H9 (cell line): ENCODE measurements at regions not wholly inside any gene's neighbourhood (a gene's known extent, or its start where the extent isn't known, plus 50 kb on each side); places are given as distances from the start of the nearest gene placed in this dataset.

ENCODE experiments used
- DNase-seq: peaks from one replicate; pipeline ENCODE4 v3.0.0-alpha.2; 2017
- H2AFZ ChIP-seq: one replicate; pipeline ENCODE4 v1.6.1; 2013; ENCODE audit warnings: mild to moderate bottlenecking, low read length, control low read depth, moderate library complexity
- H2AK5ac ChIP-seq: 2 replicates; pipeline ENCODE4 v1.6.1; 2013; ENCODE audit warnings: low read length, control low read depth, mixed read lengths; ENCODE audit not compliant: insufficient read length
- H2BK120ac ChIP-seq: one replicate; pipeline ENCODE4 v1.6.1; 2013; ENCODE audit warnings: low read depth, mild to moderate bottlenecking, low read length, control low read depth, inconsistent platforms; ENCODE audit not compliant: poor library complexity, severe bottlenecking
- H2BK12ac ChIP-seq: 2 replicates; pipeline ENCODE4 v1.6.1; 2013; ENCODE audit warnings: low read length, control low read depth, mixed read lengths, low read depth; ENCODE audit not compliant: insufficient read length
- H2BK15ac ChIP-seq: 2 replicates; pipeline ENCODE4 v1.6.1; 2013; ENCODE audit warnings: low read depth, low read length, control low read depth
- H2BK20ac ChIP-seq: one replicate; pipeline ENCODE4 v1.6.1; 2013; ENCODE audit warnings: low read depth, mild to moderate bottlenecking, low read length, control low read depth, inconsistent platforms; ENCODE audit not compliant: poor library complexity, severe bottlenecking
- H2BK5ac ChIP-seq: 2 replicates; pipeline ENCODE4 v1.6.1; 2013; ENCODE audit warnings: low read length, control low read depth, mixed read lengths; ENCODE audit not compliant: insufficient read length
- H3K14ac ChIP-seq: 2 replicates; pipeline ENCODE4 v1.6.1; 2013; ENCODE audit warnings: low read length, control low read depth; ENCODE audit not compliant: insufficient read depth
- H3K18ac ChIP-seq: 2 replicates; pipeline ENCODE4 v1.6.1; 2013; ENCODE audit warnings: low read depth, mild to moderate bottlenecking, mixed read lengths, low read length, control low read depth; ENCODE audit not compliant: insufficient read length
- H3K23ac ChIP-seq: 2 replicates; pipeline ENCODE4 v1.6.1; 2013; ENCODE audit warnings: low read length, control low read depth, mixed read lengths, low read depth; ENCODE audit not compliant: insufficient read length
- H3K23me2 ChIP-seq: 2 replicates; pipeline ENCODE4 v1.6.1; 2013; ENCODE audit warnings: low read depth, mild to moderate bottlenecking, mixed read lengths, low read length, control low read depth; ENCODE audit not compliant: insufficient read length, poor library complexity, severe bottlenecking
- H3K27ac ChIP-seq: 2 replicates; pipeline ENCODE4 v1.5.1; 2013; ENCODE audit warnings: low read length, control low read depth, mixed read lengths, low read depth; ENCODE audit not compliant: insufficient read length
- H3K27me3 ChIP-seq: 2 replicates; pipeline ENCODE4 v1.6.1; 2013; ENCODE audit warnings: low read length, control low read depth, inconsistent platforms; ENCODE audit not compliant: insufficient read depth
- H3K4ac ChIP-seq: 2 replicates; pipeline ENCODE4 v1.6.1; 2013; ENCODE audit warnings: low read depth, mild to moderate bottlenecking, control low read depth, inconsistent platforms, low read length, moderate library complexity
- H3K4me1 ChIP-seq: 2 replicates; pipeline ENCODE4 v1.6.1; 2013; ENCODE audit warnings: low read length, control low read depth, inconsistent platforms; ENCODE audit not compliant: insufficient read depth
- H3K4me2 ChIP-seq: 2 replicates; pipeline ENCODE4 v1.6.1; 2013; ENCODE audit warnings: low read length, control low read depth, mixed read lengths; ENCODE audit not compliant: insufficient read length, insufficient read depth
- H3K56ac ChIP-seq: 2 replicates; pipeline ENCODE4 v1.6.1; 2013; ENCODE audit warnings: low read depth, mild to moderate bottlenecking, mixed read lengths, low read length, control low read depth; ENCODE audit not compliant: insufficient read length
- H3K79me1 ChIP-seq: 2 replicates; pipeline ENCODE4 v1.6.1; 2013; ENCODE audit warnings: low read depth, mild to moderate bottlenecking, moderate library complexity, low read length, control low read depth, inconsistent platforms; ENCODE audit not compliant: insufficient read depth, poor library complexity, severe bottlenecking
- H3K79me2 ChIP-seq: 2 replicates; pipeline ENCODE4 v1.6.1; 2013; ENCODE audit warnings: low read length, control low read depth, inconsistent platforms; ENCODE audit not compliant: insufficient read depth
- H3K9ac ChIP-seq: 2 replicates; pipeline ENCODE4 v1.6.1; 2013; ENCODE audit warnings: low read length, control low read depth, mixed read lengths; ENCODE audit not compliant: insufficient read length; ENCODE audit errors: extremely low read depth
- H3K9me3 ChIP-seq: one replicate; pipeline ENCODE4 v1.6.1; 2013; ENCODE audit warnings: low read depth, low read length, inconsistent platforms; ENCODE audit not compliant: control insufficient read depth
- H3T11ph ChIP-seq: one replicate; pipeline ENCODE4 v1.6.1; 2013; ENCODE audit warnings: mild to moderate bottlenecking, low read length, control low read depth, inconsistent platforms
- H4K20me1 ChIP-seq: one replicate; pipeline ENCODE4 v1.6.1; 2013; ENCODE audit not compliant: control insufficient read depth, insufficient read length, insufficient read depth
- H4K5ac ChIP-seq: 2 replicates; pipeline ENCODE4 v1.6.1; 2013; ENCODE audit warnings: low read depth, mild to moderate bottlenecking, mixed read lengths, low read length, control low read depth; ENCODE audit not compliant: insufficient read length
- H4K8ac ChIP-seq: replicated peaks from 2 replicates; pipeline ENCODE4 v1.6.1; 2013; ENCODE audit warnings: low read length, control low read depth, mixed read lengths, low read depth; ENCODE audit not compliant: insufficient read length
- H4K91ac ChIP-seq: 2 replicates; pipeline ENCODE4 v1.6.1; 2013; ENCODE audit warnings: low read depth, mild to moderate bottlenecking, moderate library complexity, mixed read lengths, low read length, control low read depth; ENCODE audit not compliant: insufficient read length
- H3K27ac Mint-ChIP-seq, 3 experiments: 2 replicates in 2 of 3; 3 replicates in 1 of 3; pipeline ENCODE4 v1.8.0; 2020 to 2021; ENCODE audit warnings: mixed read lengths in 3 of 3, mild to moderate bottlenecking in 1 of 3, moderate library complexity in 1 of 3
- H3K27me3 Mint-ChIP-seq: 2 replicates; pipeline ENCODE4 v1.8.0; 2021; ENCODE audit warnings: low read depth, mild to moderate bottlenecking, moderate library complexity, mixed read lengths
- H3K36me3 Mint-ChIP-seq, 3 experiments: 2 replicates in 2 of 3; 3 replicates in 1 of 3; pipeline ENCODE4 v1.8.0; 2020 to 2021; ENCODE audit warnings: low read depth in 3 of 3, mixed read lengths in 3 of 3; ENCODE audit not compliant: insufficient read depth in 1 of 3
- H3K4me1 Mint-ChIP-seq, 2 experiments: 2 replicates each; pipeline ENCODE4 v1.8.0; 2020; ENCODE audit warnings: mixed read lengths in 2 of 2
- H3K4me3 Mint-ChIP-seq, 2 experiments: 2 replicates in 1 of 2; 3 replicates in 1 of 2; pipeline ENCODE4 v1.8.0; 2020 to 2021; ENCODE audit warnings: mild to moderate bottlenecking in 2 of 2, mixed read lengths in 2 of 2, moderate library complexity in 1 of 2
- H3K9me3 Mint-ChIP-seq, 2 experiments: 2 replicates in 1 of 2; 3 replicates in 1 of 2; pipeline ENCODE4 v1.8.0; 2020; ENCODE audit warnings: mild to moderate bottlenecking in 2 of 2, mixed read lengths in 2 of 2, moderate library complexity in 1 of 2
- WGBS: extraction: QIAGEN DNeasy Blood & Tissue Kit; methylation state at CpG from one replicate; pipeline ENCODE4 v1.1.7; 2013; ENCODE audit warnings: missing lambda C conversion rate, low lambda C conversion rate, mixed read lengths; ENCODE audit not compliant: insufficient read length; ENCODE audit errors: extremely low coverage; 5-methylcytosine and 5-hydroxymethylcytosine counted together
- TF ChIP-seq, protein P1 (sequence below): fragments of 200-600 bp; sonication (generic); conservative IDR thresholded peaks from 3 replicates; pipeline ENCODE4 v1.8.0; 2021; ENCODE audit warnings: antibody characterized with exemption, mild to moderate bottlenecking

DNA sequence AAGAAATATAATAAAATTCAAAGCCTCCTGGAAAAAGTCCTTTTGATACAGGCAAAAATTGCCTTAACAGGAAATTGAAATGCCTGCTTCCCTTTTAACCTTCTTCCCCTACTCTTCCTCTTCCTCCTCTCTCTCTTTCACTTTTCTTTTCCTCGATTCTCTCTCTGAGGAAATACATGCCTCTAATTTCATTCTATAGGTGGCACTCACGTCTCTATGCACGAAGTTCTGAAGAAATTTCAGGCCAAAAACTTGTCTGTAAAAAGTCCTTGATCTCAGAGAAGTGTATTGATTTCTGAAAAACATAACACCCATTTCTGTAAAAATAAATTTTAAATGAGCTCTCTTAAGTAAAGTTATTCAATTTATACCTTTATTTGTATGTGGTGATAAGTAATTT, 371.7 kb upstream of the IRX4 start:
- Histone ChIP-seq H3K14ac (no peak overlapping the region), H2AK5ac (no peak overlapping the region), H3K27me3 (no peaks in the 10 kb centered on the region), H4K8ac (no peak overlapping the region), H4K91ac (no peak overlapping the region), H4K20me1 (no peaks in the 10 kb centered on the region), H3K56ac (no peak overlapping the region), H2BK15ac (no peak overlapping the region), H2BK5ac (no peak overlapping the region), H3K4ac (no peak overlapping the region), H3T11ph (no peak overlapping the region), H3K4me2 (no peak overlapping the region), H3K23ac (no peak overlapping the region), H3K23me2 (peaks cover 3% of the 10 kb centered on the region), H3K4me1 (no peaks in the 10 kb centered on the region), H3K9me3 (no peaks in the 10 kb centered on the region), H3K18ac (no peak overlapping the region), H3K79me1 (no peaks in the 10 kb centered on the region), H3K27ac (no peak overlapping the region), H3K79me2 (no peaks in the 10 kb centered on the region), H3K9ac (no peak overlapping the region), H2AFZ (no peak overlapping the region), H2BK20ac (no peak overlapping the region), H2BK120ac (no peak overlapping the region), H2BK12ac (no peak overlapping the region), H4K5ac (no peak overlapping the region)
- Mint-ChIP-seq H3K4me1 (peaks cover 4 to 14% of the 10 kb centered on the region in 2 experiments; a peak in 3 of 4 replicates), H3K27ac (no peak overlapping the region), H3K27me3 (no peaks in the 10 kb centered on the region; the same call in 1 of the 2 replicates), H3K4me3 (no peak overlapping the region), H3K9me3 (no peaks in the 10 kb centered on the region), H3K36me3 (no peaks in the 10 kb centered on the region)
- DNase-seq, result no peak
- TF ChIP-seq, protein P1, sequence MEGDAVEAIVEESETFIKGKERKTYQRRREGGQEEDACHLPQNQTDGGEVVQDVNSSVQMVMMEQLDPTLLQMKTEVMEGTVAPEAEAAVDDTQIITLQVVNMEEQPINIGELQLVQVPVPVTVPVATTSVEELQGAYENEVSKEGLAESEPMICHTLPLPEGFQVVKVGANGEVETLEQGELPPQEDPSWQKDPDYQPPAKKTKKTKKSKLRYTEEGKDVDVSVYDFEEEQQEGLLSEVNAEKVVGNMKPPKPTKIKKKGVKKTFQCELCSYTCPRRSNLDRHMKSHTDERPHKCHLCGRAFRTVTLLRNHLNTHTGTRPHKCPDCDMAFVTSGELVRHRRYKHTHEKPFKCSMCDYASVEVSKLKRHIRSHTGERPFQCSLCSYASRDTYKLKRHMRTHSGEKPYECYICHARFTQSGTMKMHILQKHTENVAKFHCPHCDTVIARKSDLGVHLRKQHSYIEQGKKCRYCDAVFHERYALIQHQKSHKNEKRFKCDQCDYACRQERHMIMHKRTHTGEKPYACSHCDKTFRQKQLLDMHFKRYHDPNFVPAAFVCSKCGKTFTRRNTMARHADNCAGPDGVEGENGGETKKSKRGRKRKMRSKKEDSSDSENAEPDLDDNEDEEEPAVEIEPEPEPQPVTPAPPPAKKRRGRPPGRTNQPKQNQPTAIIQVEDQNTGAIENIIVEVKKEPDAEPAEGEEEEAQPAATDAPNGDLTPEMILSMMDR, result no peak
- WGBS, result 100% methylated on average over 1 of the region's 3 CpGs
